ENCODE measurements at regions not wholly inside any gene's neighbourhood (a gene's known extent, or its start where the extent isn't known, plus 50 kb on each side); places are given as distances from the start of the nearest gene placed in this dataset.

DNA sequence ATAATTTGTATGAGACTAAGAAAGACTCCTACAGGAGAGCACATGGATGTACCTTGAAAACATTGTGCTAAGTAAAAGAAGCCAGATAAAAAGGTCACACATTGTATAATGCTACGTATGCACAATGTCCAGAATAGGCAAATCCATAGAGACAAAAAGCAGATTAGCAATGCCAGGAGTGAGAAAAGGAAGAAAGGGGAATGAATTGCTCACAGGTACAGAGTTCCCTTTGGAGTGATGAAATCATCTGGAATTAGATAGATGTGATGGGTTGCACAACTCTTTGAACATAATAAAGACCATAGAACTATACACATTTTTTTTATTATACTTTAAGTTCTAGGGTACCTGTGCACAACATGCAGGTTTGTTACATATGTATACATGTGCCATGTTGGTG, 1218.9 kb upstream of the TMEM132C start (continued):
- TF ChIP-seq, protein P1, sequence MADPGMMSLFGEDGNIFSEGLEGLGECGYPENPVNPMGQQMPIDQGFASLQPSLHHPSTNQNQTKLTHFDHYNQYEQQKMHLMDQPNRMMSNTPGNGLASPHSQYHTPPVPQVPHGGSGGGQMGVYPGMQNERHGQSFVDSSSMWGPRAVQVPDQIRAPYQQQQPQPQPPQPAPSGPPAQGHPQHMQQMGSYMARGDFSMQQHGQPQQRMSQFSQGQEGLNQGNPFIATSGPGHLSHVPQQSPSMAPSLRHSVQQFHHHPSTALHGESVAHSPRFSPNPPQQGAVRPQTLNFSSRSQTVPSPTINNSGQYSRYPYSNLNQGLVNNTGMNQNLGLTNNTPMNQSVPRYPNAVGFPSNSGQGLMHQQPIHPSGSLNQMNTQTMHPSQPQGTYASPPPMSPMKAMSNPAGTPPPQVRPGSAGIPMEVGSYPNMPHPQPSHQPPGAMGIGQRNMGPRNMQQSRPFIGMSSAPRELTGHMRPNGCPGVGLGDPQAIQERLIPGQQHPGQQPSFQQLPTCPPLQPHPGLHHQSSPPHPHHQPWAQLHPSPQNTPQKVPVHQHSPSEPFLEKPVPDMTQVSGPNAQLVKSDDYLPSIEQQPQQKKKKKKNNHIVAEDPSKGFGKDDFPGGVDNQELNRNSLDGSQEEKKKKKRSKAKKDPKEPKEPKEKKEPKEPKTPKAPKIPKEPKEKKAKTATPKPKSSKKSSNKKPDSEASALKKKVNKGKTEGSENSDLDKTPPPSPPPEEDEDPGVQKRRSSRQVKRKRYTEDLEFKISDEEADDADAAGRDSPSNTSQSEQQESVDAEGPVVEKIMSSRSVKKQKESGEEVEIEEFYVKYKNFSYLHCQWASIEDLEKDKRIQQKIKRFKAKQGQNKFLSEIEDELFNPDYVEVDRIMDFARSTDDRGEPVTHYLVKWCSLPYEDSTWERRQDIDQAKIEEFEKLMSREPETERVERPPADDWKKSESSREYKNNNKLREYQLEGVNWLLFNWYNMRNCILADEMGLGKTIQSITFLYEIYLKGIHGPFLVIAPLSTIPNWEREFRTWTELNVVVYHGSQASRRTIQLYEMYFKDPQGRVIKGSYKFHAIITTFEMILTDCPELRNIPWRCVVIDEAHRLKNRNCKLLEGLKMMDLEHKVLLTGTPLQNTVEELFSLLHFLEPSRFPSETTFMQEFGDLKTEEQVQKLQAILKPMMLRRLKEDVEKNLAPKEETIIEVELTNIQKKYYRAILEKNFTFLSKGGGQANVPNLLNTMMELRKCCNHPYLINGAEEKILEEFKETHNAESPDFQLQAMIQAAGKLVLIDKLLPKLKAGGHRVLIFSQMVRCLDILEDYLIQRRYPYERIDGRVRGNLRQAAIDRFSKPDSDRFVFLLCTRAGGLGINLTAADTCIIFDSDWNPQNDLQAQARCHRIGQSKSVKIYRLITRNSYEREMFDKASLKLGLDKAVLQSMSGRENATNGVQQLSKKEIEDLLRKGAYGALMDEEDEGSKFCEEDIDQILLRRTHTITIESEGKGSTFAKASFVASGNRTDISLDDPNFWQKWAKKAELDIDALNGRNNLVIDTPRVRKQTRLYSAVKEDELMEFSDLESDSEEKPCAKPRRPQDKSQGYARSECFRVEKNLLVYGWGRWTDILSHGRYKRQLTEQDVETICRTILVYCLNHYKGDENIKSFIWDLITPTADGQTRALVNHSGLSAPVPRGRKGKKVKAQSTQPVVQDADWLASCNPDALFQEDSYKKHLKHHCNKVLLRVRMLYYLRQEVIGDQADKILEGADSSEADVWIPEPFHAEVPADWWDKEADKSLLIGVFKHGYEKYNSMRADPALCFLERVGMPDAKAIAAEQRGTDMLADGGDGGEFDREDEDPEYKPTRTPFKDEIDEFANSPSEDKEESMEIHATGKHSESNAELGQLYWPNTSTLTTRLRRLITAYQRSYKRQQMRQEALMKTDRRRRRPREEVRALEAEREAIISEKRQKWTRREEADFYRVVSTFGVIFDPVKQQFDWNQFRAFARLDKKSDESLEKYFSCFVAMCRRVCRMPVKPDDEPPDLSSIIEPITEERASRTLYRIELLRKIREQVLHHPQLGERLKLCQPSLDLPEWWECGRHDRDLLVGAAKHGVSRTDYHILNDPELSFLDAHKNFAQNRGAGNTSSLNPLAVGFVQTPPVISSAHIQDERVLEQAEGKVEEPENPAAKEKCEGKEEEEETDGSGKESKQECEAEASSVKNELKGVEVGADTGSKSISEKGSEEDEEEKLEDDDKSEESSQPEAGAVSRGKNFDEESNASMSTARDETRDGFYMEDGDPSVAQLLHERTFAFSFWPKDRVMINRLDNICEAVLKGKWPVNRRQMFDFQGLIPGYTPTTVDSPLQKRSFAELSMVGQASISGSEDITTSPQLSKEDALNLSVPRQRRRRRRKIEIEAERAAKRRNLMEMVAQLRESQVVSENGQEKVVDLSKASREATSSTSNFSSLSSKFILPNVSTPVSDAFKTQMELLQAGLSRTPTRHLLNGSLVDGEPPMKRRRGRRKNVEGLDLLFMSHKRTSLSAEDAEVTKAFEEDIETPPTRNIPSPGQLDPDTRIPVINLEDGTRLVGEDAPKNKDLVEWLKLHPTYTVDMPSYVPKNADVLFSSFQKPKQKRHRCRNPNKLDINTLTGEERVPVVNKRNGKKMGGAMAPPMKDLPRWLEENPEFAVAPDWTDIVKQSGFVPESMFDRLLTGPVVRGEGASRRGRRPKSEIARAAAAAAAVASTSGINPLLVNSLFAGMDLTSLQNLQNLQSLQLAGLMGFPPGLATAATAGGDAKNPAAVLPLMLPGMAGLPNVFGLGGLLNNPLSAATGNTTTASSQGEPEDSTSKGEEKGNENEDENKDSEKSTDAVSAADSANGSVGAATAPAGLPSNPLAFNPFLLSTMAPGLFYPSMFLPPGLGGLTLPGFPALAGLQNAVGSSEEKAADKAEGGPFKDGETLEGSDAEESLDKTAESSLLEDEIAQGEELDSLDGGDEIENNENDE (IDR thresholded peaks at IDR 0.05; ENCODE audit: insufficient replicate concordance, low read length), result no peak
